Trophoblast cell (in vitro differentiated cells and primary cell): ENCODE measurements at regions not wholly inside any gene's neighbourhood (a gene's known extent, or its start where the extent isn't known, plus 50 kb on each side); places are given as distances from the start of the nearest gene placed in this dataset.

Experiments
- DNase-seq, 2 donors: peaks; one replicate each; pipeline ENCODE4 v3.0.0-alpha.2; 2016
- H2AFZ ChIP-seq: 2 replicates; pipeline ENCODE4 v1.6.1; 2013; ENCODE audit warnings: low read length, moderate library complexity, mild to moderate bottlenecking; ENCODE audit not compliant: insufficient read depth, poor library complexity
- H2AK5ac ChIP-seq: 2 replicates; pipeline ENCODE4 v1.6.1; 2013; ENCODE audit warnings: mild to moderate bottlenecking, low read length
- H2BK120ac ChIP-seq: 2 replicates; pipeline ENCODE4 v1.6.1; 2013; ENCODE audit warnings: low read length, mild to moderate bottlenecking, moderate library complexity; ENCODE audit not compliant: insufficient read depth, poor library complexity
- H2BK12ac ChIP-seq: 2 replicates; pipeline ENCODE4 v1.6.1; 2013; ENCODE audit warnings: mild to moderate bottlenecking, low read length, moderate library complexity
- H2BK5ac ChIP-seq: 2 replicates; pipeline ENCODE4 v1.6.1; 2013; ENCODE audit warnings: low read length, low read depth, moderate library complexity, mild to moderate bottlenecking; ENCODE audit not compliant: poor library complexity
- H3K14ac ChIP-seq: 2 replicates; pipeline ENCODE4 v1.6.1; 2013; ENCODE audit warnings: mild to moderate bottlenecking, low read length
- H3K18ac ChIP-seq: 2 replicates; pipeline ENCODE4 v1.6.1; 2013; ENCODE audit warnings: mild to moderate bottlenecking, low read length
- H3K23ac ChIP-seq: 2 replicates; pipeline ENCODE4 v1.6.1; 2013; ENCODE audit warnings: low read length
- H3K27ac ChIP-seq: 2 replicates; pipeline ENCODE4 v1.5.1; 2013; ENCODE audit warnings: low read depth, mild to moderate bottlenecking, inconsistent platforms, low read length, moderate library complexity
- H3K27me3 ChIP-seq: 2 replicates; pipeline ENCODE4 v1.6.1; 2013; ENCODE audit warnings: inconsistent platforms, mild to moderate bottlenecking, low read length, moderate library complexity; ENCODE audit not compliant: insufficient read depth
- H3K36me3 ChIP-seq, 2 experiments: 1 replicate in 1 of 2; 2 replicates in 1 of 2; pipeline ENCODE4 v1.6.1; 2013; ENCODE audit warnings: low read length in 2 of 2, mild to moderate bottlenecking in 2 of 2, moderate library complexity in 1 of 2; ENCODE audit not compliant: insufficient read depth in 2 of 2, control insufficient read depth in 1 of 2
- H3K4ac ChIP-seq: 2 replicates; pipeline ENCODE4 v1.6.1; 2013; ENCODE audit warnings: low read depth, mild to moderate bottlenecking, low read length, moderate library complexity
- H3K4me1 ChIP-seq, 2 experiments: 1 replicate in 1 of 2; 2 replicates in 1 of 2; pipeline ENCODE4 v1.6.1; 2013; ENCODE audit warnings: low read length in 2 of 2, mild to moderate bottlenecking in 2 of 2, moderate library complexity in 1 of 2; ENCODE audit not compliant: insufficient read depth in 2 of 2, control insufficient read depth in 1 of 2
- H3K4me2 ChIP-seq: 2 replicates; pipeline ENCODE4 v1.6.1; 2013; ENCODE audit warnings: inconsistent platforms, mild to moderate bottlenecking, low read length, moderate library complexity
- H3K4me3 ChIP-seq: 2 replicates; pipeline ENCODE4 v1.5.1; 2013; ENCODE audit warnings: mild to moderate bottlenecking, low read depth, low read length, inconsistent platforms
- H3K79me1 ChIP-seq: one replicate; pipeline ENCODE4 v1.6.1; 2013; ENCODE audit warnings: low read length
- H3K79me2 ChIP-seq: 2 replicates; pipeline ENCODE4 v1.6.1; 2013; ENCODE audit warnings: low read length, mild to moderate bottlenecking; ENCODE audit not compliant: control insufficient read depth, insufficient read depth, poor library complexity
- H3K9ac ChIP-seq: 2 replicates; pipeline ENCODE4 v1.6.1; 2013; ENCODE audit warnings: mild to moderate bottlenecking, low read length
- H3K9me3 ChIP-seq: 2 replicates; pipeline ENCODE4 v1.6.1; 2013; ENCODE audit warnings: low read depth, mild to moderate bottlenecking, control low read depth, inconsistent platforms, low read length; ENCODE audit not compliant: insufficient read depth
- H4K12ac ChIP-seq: 2 replicates; pipeline ENCODE4 v1.6.1; 2013; ENCODE audit warnings: low read depth, mild to moderate bottlenecking, low read length, moderate library complexity
- H4K8ac ChIP-seq: 2 replicates; pipeline ENCODE4 v1.6.1; 2013; ENCODE audit warnings: low read depth, mild to moderate bottlenecking, low read length, moderate library complexity
- H4K91ac ChIP-seq: one replicate; pipeline ENCODE4 v1.6.1; 2013; ENCODE audit warnings: low read depth, mild to moderate bottlenecking, low read length, moderate library complexity
- WGBS: extraction: QIAGEN DNeasy Blood & Tissue Kit; methylation state at CpG from one replicate; pipeline ENCODE4 v1.1.7; 2013; ENCODE audit warnings: missing lambda C conversion rate; ENCODE audit not compliant: insufficient read length, insufficient coverage; ENCODE audit errors: extremely low coverage; 5-methylcytosine and 5-hydroxymethylcytosine counted together

GRCh38 chr19:30082611-30083010, 140.6 kb downstream of the URI1 start:
- WGBS: no CpG with 5 or more reads among the region's 5 CpGs
- H3K79me1 ChIP-seq: no peaks in the 10 kb centered on the region
- no peak overlapping the region for H3K18ac ChIP-seq
- H3K9ac ChIP-seq: no peak overlapping the region
- H2AFZ ChIP-seq: no peak overlapping the region
- no peak for DNase-seq
- no peak overlapping the region for H2BK120ac ChIP-seq
- H3K79me2 ChIP-seq: no peaks in the 10 kb centered on the region
- no peak overlapping the region for H3K23ac ChIP-seq
- H2BK12ac ChIP-seq: no peak overlapping the region
- no peaks in the 10 kb centered on the region for H3K4me1 ChIP-seq
- no peak overlapping the region for H3K27ac ChIP-seq
- H4K8ac ChIP-seq: no peak overlapping the region
- H3K4me2 ChIP-seq: no peak overlapping the region
- no peaks in the 10 kb centered on the region for H3K27me3 ChIP-seq
- no peak overlapping the region for H3K4me3 ChIP-seq
- no peak overlapping the region for H2BK5ac ChIP-seq
- no peaks in the 10 kb centered on the region for H3K36me3 ChIP-seq
- no peak overlapping the region for H4K12ac ChIP-seq
- no peak overlapping the region for H4K91ac ChIP-seq
- no peak overlapping the region for H3K14ac ChIP-seq
- peaks cover 1% of the 10 kb centered on the region for H3K9me3 ChIP-seq
- no peak overlapping the region for H3K4ac ChIP-seq
- H2AK5ac ChIP-seq: no peak overlapping the region

- H3K14ac ChIP-seq: no peak overlapping the region
- no peak overlapping the region for H2BK12ac ChIP-seq
- H4K8ac ChIP-seq: no peak overlapping the region
- H3K23ac ChIP-seq: no peak overlapping the region
- no peak overlapping the region for H3K9ac ChIP-seq
- H2BK120ac ChIP-seq: no peak overlapping the region
- H3K27ac ChIP-seq: no peak overlapping the region
- no peak overlapping the region for H2BK5ac ChIP-seq
- H3K9me3 ChIP-seq: peaks cover 1% of the 10 kb centered on the region
- no peak overlapping the region for H3K4me3 ChIP-seq
- no peak overlapping the region for H2AK5ac ChIP-seq
- no peak overlapping the region for H4K91ac ChIP-seq
- whole genome bisulfite sequencing: no CpG with 5 or more reads among the region's 17 CpGs
- H3K4ac ChIP-seq: no peak overlapping the region
- H3K27me3 ChIP-seq: no peaks in the 10 kb centered on the region
- H3K4me2 ChIP-seq: no peak overlapping the region
- no peaks in the 10 kb centered on the region for H3K79me2 ChIP-seq
- H3K4me1 ChIP-seq: no peaks in the 10 kb centered on the region
- no peaks in the 10 kb centered on the region for H3K36me3 ChIP-seq
- no peak overlapping the region for H4K12ac ChIP-seq
- H3K18ac ChIP-seq: no peak overlapping the region
- H3K79me1 ChIP-seq: no peaks in the 10 kb centered on the region
- no peak overlapping the region for H2AFZ ChIP-seq
- DNase-seq: no peak
Observed at GRCh38 chr19:30083125-30083681, 141.2 kb downstream of the URI1 start.

DNA sequence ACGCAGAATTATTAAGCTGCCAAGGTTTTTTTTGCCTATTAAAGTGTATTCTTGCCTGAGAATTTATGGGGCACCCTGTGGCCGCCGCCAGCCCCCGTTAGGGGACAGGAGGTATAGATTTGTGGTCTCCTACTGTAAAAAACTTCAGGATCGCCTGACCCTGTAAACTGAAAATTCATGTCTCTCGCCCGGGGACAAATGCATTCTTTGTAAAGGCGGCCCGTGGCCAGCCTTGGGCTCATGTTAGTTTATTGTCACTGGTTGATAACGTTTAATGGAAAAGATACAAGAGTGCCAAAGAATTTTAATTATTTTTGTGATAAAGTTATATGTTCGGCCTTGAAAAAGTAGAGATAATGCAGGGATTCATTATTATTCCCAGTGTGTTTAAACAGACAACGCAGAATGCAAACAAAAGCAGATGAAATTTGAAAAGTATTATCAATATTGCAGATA, 141.7 kb downstream of the URI1 start:
- Histone ChIP-seq H4K91ac (no peak overlapping the region), H3K4ac (no peak overlapping the region), H3K27me3 (no peaks in the 10 kb centered on the region), H3K27ac (no peak overlapping the region), H4K12ac (no peak overlapping the region), H2AFZ (no peak overlapping the region), H2BK12ac (no peak overlapping the region), H2BK5ac (no peak overlapping the region), H3K79me2 (no peaks in the 10 kb centered on the region), H3K9me3 (no peaks in the 10 kb centered on the region), H3K36me3 (no peaks in the 10 kb centered on the region), H3K4me3 (no peak overlapping the region), H2BK120ac (no peak overlapping the region), H3K14ac (no peak overlapping the region), H3K4me1 (no peaks in the 10 kb centered on the region), H3K18ac (no peak overlapping the region), H4K8ac (no peak overlapping the region), H3K79me1 (no peaks in the 10 kb centered on the region), H3K23ac (no peak overlapping the region), H2AK5ac (no peak overlapping the region), H3K9ac (no peak overlapping the region), H3K4me2 (no peak overlapping the region)
- WGBS: no CpG with 5 or more reads among the region's 12 CpGs
- DNase-seq: no peak

GRCh38 chr19:30084390-30084819, 142.4 kb downstream of the URI1 start:
- Histone ChIP-seq H3K36me3 (no peaks in the 10 kb centered on the region), H2BK5ac (no peak overlapping the region), H3K79me1 (no peaks in the 10 kb centered on the region), H3K9ac (no peak overlapping the region), H2AFZ (no peak overlapping the region), H3K9me3 (no peaks in the 10 kb centered on the region), H3K18ac (no peak overlapping the region), H3K79me2 (no peaks in the 10 kb centered on the region), H2BK12ac (no peak overlapping the region), H3K27ac (no peak overlapping the region), H4K91ac (no peak overlapping the region), H3K23ac (no peak overlapping the region), H3K4ac (no peak overlapping the region), H3K4me3 (no peak overlapping the region), H3K14ac (no peak overlapping the region), H4K12ac (no peak overlapping the region), H3K4me2 (no peak overlapping the region), H2BK120ac (no peak overlapping the region), H3K27me3 (no peaks in the 10 kb centered on the region), H2AK5ac (no peak overlapping the region), H4K8ac (no peak overlapping the region), H3K4me1 (no peaks in the 10 kb centered on the region)
- no CpG with 5 or more reads among the region's 12 CpGs for WGBS
- DNase-seq: no peak
